ENCODE measurements at regions not wholly inside any gene's neighbourhood (a gene's known extent, or its start where the extent isn't known, plus 50 kb on each side); places are given as distances from the start of the nearest gene placed in this dataset.
A peak's percentile ranks its signal among the peaks of the same experiment; 100 is the strongest.

GRCh38 chr5:7010591-7010990, 297.4 kb downstream of the TENT4A start:
- DNase-seq: peak; percentile 5
- Histone ChIP-seq H3K4me3 (no peak overlapping the region), H3K36me3 (no peaks in the 10 kb centered on the region), H3K27me3 (no peaks in the 10 kb centered on the region), H3K9me3 (no peaks in the 10 kb centered on the region)

DNA sequence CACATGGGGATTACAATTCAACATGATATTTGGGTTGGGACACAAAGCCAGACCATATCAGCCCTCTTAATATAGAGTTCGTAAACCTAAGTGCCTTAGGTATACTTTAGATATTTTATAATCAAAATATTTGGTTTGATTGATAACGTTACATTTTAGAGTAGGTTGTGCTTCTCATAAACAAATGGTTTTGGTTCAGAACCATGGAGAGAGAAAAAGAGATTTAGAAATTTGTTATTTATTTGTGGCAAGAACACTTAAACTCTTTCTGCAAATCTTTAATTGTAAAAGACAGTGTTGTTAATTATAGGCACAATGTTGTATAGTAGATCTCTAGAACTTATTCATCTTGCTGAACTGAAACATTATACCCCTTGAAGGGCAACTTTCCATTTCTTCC, 298.8 kb downstream of the TENT4A start:
- no peaks in the 10 kb centered on the region for H3K9me3 ChIP-seq
- no peak overlapping the region for H3K4me3 ChIP-seq
- H3K27me3 ChIP-seq: no peaks in the 10 kb centered on the region
- DNase-seq: no peak
- no peaks in the 10 kb centered on the region for H3K36me3 ChIP-seq

DNA sequence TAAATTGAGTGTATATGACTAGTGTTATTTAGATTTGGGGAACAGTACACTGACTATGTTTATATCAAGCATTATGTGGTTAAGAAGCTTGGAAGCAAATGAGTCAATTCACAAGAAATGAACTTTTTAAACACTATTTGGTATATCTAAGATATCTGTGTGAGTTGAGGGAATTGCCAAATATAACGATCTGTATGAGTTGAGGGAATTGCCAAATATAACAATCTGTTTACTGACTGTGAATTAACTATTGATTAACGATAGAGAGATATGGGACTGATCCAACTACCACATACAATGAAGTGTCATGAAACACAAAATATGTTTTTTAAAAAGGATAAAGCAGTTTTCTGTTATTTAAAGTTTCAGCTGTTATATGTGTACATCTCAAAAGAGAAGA, 301.4 kb downstream of the TENT4A start:
- no peak overlapping the region for H3K4me3 ChIP-seq
- no peaks in the 10 kb centered on the region for H3K36me3 ChIP-seq
- H3K9me3 ChIP-seq: no peaks in the 10 kb centered on the region
- no peaks in the 10 kb centered on the region for H3K27me3 ChIP-seq
- DNase-seq: no peak

DNA sequence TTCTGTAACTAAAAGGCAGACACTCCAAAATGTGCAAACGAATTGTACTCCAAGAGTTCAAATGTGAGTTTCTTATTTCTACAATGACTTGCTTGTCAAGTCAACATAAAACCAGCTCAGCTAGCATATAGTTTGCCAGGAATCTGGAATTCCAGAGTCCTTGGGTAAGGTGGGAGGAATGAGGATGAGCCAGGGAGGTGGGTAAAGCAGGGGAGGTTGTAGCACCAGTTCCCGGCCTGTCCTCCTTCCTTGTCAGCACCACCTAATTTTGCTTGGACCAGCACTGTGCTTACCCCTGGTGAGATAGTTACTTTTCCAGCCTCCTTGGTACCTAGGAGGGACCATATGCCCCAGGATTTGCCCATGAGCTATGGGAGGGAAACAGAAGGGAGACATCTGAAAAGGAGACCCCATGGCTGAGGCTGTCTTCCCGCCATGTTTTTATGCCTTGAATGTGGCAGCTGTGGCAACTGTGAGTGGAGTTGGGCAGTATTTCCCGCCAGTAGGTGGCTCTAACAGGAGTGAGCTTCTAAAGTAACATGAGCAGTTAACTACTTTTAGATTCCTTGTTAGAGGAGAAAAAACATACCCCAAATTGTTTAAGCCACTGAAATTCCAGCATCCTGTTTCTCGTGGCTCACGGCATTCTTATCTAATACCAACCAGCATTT, 302.5 kb downstream of the TENT4A start:
- Histone ChIP-seq H3K36me3 (no peaks in the 10 kb centered on the region), H3K4me3 (no peak overlapping the region), H3K27me3 (no peaks in the 10 kb centered on the region), H3K9me3 (no peaks in the 10 kb centered on the region)
- peak; percentile 5 for DNase-seq

DNA sequence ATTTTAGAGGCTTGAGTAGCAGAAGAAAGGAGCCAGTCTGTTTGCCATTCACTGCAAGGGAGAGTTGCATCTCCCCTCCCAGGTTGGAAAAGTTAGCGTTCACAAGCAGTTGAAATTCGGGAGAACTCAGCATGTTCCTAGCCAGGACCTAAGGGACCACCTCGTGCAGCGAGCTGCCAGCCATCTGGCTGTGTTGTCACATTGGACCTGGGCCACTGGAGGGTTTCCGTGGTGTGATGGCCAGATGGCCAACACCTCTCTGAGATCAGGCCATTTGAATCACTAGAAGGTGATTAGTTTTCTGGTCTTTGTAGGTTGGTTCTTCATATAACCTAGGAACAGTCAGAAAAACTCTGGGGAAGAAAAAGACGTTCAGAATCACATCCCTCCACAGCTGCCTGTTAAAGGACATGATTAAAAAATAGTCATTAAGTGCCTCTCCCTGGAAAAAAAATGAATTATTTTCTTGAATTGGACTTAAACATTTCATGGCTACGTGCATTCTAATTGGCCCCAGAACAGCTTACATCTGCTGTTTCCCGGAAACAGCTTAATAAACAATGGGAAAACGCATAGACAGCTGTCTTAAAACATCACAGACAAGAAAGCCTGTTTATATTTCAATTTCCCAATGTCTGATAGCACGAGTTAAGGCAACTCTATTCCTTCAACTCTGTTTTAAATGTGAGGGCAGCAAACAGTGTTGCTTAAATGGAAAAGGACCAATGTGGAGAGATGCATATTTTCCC, 303.9 kb downstream of the TENT4A start:
- H3K27me3 ChIP-seq: no peaks in the 10 kb centered on the region
- no peaks in the 10 kb centered on the region for H3K36me3 ChIP-seq
- no peak overlapping the region for H3K4me3 ChIP-seq
- DNase-seq: no peak
- peaks cover 3% of the 10 kb centered on the region; the same call in 1 of the 2 replicates for H3K9me3 ChIP-seq

DNA sequence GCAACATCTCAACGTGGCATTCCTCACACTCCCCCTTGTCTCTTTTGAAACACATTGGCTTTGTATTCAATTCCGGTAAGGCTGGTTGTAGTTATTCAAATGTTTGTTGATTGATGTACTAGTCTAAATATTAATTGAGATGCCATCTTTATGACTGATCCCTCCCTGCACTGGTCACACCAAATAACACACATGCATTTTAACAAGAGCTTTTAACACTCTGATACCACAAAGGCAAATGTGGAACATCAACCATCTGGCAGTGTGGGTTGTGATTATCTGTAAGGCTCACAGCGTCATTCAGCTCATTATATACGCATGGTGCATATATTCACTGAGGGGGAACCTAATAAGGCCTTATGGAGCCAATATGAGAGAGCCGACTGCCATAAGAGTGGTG, 305.0 kb downstream of the TENT4A start:
- H3K9me3 ChIP-seq: peaks cover 8% of the 10 kb centered on the region; the same call in 1 of the 2 replicates
- no peaks in the 10 kb centered on the region for H3K36me3 ChIP-seq
- DNase-seq: no peak
- H3K4me3 ChIP-seq: no peak overlapping the region
- H3K27me3 ChIP-seq: no peaks in the 10 kb centered on the region

DNA sequence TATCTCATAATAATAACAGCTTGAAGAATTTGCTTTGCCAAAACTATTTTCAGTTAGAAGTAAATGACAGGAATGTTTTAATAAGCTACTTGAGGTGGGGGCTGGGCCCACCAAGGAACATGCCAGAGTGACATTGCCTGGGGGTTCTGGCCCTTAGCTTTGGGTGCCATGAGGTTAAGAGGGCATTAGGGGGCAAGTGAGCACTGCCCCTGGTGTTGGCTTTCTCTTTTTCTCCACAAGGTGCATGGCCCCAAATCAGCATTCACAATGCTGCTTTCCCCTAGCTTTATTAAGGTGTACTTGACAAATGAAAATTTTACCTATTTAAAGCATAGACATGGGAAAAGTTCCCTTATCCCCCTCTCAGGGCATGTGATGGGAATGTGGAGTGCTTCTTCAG, 305.4 kb downstream of the TENT4A start:
- peaks cover 8% of the 10 kb centered on the region; the same call in 1 of the 2 replicates for H3K9me3 ChIP-seq

GRCh38 chr5:7036192-7036835, 323.1 kb downstream of the TENT4A start:
- no peaks in the 10 kb centered on the region for H3K27me3 ChIP-seq
- H3K9me3 ChIP-seq: no peaks in the 10 kb centered on the region
- no peaks in the 10 kb centered on the region for H3K36me3 ChIP-seq
- no peak overlapping the region for H3K4me3 ChIP-seq
- DNase-seq: no peak

More for the DNA sequence above, 305.4 kb downstream of the TENT4A start:
- Histone ChIP-seq H3K27me3 (no peaks in the 10 kb centered on the region), H3K36me3 (no peaks in the 10 kb centered on the region), H3K4me3 (no peak overlapping the region)
- no peak for DNase-seq

- DNase-seq: no peak
- Histone ChIP-seq H3K4me3 (no peak overlapping the region), H3K27me3 (no peaks in the 10 kb centered on the region), H3K36me3 (no peaks in the 10 kb centered on the region), H3K9me3 (no peaks in the 10 kb centered on the region)
Measured at GRCh38 chr5:7039074-7039473, 325.8 kb downstream of the TENT4A start.

DNA sequence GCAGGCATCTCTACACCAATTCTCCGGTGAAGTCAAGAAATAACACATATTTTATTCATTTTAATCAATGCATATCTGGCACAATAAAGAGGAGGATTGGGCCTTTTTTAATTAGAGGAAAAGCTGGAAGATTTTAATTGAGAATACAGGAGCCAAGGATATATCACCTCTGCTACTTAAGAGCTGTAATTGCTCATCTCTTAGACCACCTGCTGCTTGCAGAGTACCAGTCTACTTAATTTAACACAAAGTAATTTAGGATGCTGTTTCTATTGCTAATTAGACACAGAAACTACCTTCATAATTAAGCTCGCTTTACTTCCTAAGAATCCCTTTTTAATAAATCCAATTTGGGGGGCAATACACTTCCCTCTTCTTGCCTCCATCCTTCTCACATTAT, 326.9 kb downstream of the TENT4A start:
- no peaks in the 10 kb centered on the region for H3K36me3 ChIP-seq
- DNase-seq: no peak
- no peaks in the 10 kb centered on the region for H3K9me3 ChIP-seq
- H3K4me3 ChIP-seq: no peak overlapping the region
- H3K27me3 ChIP-seq: no peaks in the 10 kb centered on the region

- Histone ChIP-seq H3K27me3 (0 out of 2 replicates have a peak, but pooled peaks cover 4% of the 10 kb centered on the region), H3K36me3 (no peaks in the 10 kb centered on the region), H3K9me3 (no peaks in the 10 kb centered on the region), H3K4me3 (no peak overlapping the region)
- DNase-seq: no peak
Measured at GRCh38 chr5:7043797-7044196, 330.6 kb downstream of the TENT4A start.

GRCh38 chr5:7047511-7048261, 334.5 kb downstream of the TENT4A start:
- Histone ChIP-seq H3K9me3 (no peaks in the 10 kb centered on the region), H3K36me3 (no peaks in the 10 kb centered on the region), H3K27me3 (0 out of 2 replicates have a peak, but pooled peaks cover 4% of the 10 kb centered on the region), H3K4me3 (no peak overlapping the region)
- DNase-seq: no peak

DNA sequence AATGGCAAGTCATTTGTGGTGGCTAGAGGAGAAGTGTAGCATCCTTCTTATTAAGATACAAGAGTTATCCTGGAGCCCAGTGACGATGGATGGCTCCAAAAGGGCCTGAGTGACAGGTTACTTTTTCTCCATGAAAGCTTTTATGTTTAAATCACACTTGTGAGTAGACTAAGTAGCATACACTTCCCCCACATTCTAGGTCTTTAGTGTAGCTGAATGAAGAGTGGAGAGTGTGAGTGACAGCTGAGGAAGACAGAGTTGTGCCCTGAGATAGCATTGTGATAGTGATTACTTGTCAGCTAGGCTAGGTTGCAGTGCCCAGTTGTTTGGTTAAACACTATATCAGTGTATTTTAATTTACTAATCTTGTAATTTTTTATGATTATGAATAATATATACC, 337.8 kb downstream of the TENT4A start:
- Histone ChIP-seq H3K9me3 (peaks cover 2% of the 10 kb centered on the region; the same call in 1 of the 2 replicates), H3K27me3 (no peaks in the 10 kb centered on the region), H3K4me3 (no peak overlapping the region), H3K36me3 (no peaks in the 10 kb centered on the region)
- DNase-seq: no peak

GRCh38 chr5:7053125-7053524, 339.9 kb downstream of the TENT4A start:
- Histone ChIP-seq H3K9me3 (peaks cover 3% of the 10 kb centered on the region; the same call in 1 of the 2 replicates), H3K36me3 (no peaks in the 10 kb centered on the region), H3K27me3 (no peaks in the 10 kb centered on the region), H3K4me3 (no peak overlapping the region)
- DNase-seq: no peak

- Histone ChIP-seq H3K36me3 (no peaks in the 10 kb centered on the region), H3K9me3 (peaks cover 3% of the 10 kb centered on the region; the same call in 1 of the 2 replicates), H3K4me3 (no peak overlapping the region), H3K27me3 (no peaks in the 10 kb centered on the region)
- no peak for DNase-seq
Measured at GRCh38 chr5:7053528-7054209, 340.4 kb downstream of the TENT4A start.

GRCh38 chr5:7066471-7067235, 329.3 kb upstream of the ADCY2 start:
- no peaks in the 10 kb centered on the region for H3K9me3 ChIP-seq
- H3K36me3 ChIP-seq: no peaks in the 10 kb centered on the region
- no peaks in the 10 kb centered on the region for H3K27me3 ChIP-seq
- no peak overlapping the region for H3K4me3 ChIP-seq
- no peak for DNase-seq

Data from MG63 (cell line).